Fibroblast of skin of right biceps (primary cell): ENCODE measurements at regions not wholly inside any gene's neighbourhood (a gene's known extent, or its start where the extent isn't known, plus 50 kb on each side); places are given as distances from the start of the nearest gene placed in this dataset.

Experiments
- DNase-seq: peaks from one replicate; pipeline ENCODE4 v3.0.0-alpha.2; 2013

DNA sequence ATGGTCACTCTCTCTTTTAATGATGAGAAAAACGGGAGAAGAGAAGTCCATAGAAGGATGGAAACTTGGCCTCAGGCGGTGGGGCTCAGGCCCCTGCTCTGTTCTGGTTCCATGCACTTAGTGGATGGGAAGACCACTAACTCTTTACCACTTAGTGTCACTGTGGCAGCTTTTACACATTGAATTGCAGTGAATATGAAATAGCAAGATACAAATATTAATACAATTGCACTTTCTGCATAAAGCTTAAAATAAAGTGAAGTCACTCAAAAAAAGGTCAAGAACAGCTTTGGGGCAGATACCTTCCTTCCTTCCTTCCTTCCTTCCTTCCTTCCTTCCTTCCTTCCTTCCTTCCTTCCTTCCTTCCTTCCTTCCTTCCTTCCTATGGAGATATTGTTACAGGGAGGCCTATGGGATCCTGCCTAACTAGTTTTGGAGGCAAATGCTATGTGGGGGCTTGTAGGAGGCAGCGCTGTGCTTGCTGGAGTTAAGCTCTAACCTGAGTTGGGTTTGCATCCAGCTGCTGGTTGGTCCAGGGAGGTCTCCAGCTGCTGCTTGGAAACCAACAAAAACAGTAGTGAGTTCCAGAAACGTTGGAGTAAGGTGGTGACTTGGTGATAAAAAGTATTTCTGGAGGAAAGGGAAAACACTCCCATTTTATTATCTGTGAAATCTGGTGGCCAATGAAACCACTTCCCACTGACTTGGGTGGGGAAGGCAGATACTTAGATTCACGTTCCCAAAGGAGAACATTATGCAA, 62.3 kb upstream of the NKX2-2 start:
- DNase-seq = no peak

DNA sequence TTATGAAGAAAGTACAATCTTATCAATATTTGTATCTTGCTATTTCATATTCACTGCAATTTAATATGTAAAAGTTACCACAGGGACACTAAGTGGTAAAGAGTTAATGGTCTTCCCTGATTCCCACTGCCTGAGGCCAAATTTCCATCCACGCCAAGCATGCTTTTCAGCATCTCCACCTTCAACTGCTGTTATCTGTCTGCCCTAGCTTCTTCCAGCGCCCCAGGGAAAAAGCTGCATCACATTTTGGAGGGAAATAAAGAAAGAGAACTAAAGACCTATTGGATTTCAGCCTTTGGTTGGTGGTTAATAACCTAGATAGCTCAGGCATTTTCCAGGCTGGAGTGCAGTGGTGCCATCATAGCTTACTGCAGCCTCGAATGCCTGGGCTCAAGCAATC, 61.3 kb upstream of the NKX2-2 start:
- DNase-seq = no peak

DNA sequence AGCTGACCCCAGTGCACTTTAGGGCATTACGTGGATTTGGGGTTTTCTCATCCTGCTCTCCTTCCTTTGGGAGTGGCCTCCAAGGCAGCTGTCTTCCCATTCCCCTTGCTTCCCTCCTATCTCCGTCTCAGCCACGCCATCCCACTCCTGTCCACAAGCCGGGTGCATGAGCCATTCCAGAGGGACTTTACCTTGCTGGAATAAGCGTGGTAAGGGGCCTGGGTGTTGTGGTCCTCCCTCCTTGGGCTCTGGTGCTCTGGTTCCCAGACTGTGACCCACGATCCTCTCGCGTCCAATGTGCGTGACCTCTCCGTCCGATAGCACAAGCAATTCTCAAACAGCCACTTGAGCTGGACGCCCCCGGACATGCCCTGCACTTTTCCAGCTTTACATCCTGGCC, 60.6 kb upstream of the NKX2-2 start:
- no peak for DNase-seq

DNA sequence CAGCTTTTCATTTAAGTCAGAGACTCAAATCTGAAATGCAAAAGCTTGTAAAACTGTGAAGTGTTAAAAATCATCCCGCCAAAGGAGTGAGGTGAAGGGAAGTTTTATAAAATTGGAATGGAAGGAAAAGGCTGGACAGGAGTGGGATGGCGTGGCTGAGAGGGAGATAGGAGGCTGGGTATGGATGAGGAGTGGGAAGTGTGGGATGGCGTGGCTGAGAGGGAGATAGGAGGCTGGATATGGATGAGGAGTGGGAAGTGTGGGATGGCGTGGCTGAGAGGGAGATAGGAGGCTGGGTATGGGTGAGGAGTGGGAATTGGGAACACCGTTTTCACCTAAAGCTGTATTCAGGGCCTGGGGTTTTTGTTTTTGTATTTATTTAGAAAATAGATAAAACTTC, 59.4 kb upstream of the NKX2-2 start:
- no peak for DNase-seq

DNA sequence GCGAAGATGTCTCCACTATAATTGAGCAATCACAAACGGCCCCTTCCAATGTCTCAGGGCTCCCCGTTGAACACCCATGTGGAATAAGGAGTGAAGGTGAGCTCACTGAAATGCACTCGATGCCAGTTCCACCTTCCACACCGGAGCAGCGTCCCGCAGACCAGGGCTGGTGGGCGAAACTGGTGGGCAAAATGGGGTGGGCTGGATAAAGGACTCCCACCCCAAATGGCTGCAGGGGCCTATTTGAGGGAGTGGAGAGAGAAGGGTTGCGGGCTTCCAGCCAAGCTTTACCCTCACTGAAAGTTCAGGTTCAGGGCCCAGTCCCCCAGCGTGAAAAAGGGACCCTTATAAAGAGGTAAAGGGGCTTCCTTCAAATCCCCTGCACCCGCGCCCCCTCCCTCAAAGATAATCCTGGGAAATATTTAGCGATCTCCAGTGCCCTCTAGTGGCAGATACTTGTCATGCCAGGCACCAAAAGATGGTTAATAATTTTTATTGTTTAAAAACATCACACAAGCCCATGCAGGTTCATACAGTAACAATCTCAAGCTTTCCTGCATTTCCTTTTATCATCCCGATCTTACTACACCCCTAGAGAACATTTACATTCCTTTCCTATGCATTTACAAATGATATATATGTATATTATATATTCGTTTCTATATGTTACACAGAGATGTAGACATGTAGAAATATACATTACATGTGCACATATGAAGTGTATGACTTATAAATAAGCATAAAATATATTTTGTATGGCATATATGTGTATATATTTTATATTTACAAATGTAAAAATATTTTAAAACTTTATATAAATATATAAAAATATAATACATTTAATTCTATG, 58.2 kb upstream of the NKX2-2 start:
- DNase-seq = peak; percentile 15

DNA sequence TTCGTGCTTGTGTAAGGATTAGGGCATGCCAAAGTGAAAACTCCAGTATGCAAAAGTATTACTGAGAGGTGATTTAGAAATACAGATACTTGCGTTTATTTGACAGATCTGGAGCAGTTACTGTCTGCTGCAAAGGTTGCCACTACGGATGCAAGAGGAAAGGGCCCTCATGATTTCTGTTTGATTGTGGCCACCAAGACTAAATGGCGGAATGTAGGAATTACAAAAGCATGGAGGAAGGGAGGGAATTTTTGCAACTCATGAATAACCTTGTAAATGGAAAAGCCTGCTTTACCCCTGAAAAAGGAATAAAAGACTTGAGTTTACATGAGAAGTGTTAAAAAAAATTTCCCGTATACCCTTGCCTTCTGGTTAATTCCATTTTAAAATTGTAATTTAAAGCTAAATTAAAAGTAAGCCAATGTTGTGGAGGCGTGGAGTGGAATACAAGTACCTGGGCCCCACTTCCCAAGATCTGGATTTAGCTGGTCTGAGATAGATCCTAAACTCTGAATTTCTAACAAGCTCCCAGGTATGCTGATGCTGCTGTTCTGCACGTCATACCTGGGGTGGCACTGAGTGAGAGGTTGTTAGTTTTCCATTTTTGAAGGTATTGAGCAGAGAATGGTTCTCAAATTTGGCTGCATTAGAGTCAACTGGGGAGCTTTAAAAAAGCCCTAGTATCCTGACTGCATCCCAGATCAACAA, 56.6 kb upstream of the NKX2-2 start:
- DNase-seq = no peak

DNA sequence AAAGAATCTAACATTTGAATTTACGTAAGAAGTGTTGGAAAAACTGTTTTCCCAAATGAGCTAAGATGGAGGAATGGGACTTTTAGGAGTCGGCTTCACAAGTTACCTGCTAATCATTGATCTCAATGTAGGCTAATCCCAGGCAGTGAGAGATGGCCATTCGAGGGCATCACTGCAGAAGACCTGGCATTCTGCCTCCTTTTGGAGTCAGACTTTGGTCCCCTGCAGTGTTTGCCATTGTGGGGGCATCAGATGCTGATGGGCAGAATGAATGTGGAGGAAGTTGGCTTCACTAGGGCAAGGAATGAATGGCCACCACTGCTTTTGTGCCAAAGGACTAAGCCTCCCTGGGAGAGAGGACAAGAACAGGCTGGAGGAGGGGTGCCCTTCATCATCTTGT, 55.7 kb upstream of the NKX2-2 start:
- DNase-seq = no peak

DNA sequence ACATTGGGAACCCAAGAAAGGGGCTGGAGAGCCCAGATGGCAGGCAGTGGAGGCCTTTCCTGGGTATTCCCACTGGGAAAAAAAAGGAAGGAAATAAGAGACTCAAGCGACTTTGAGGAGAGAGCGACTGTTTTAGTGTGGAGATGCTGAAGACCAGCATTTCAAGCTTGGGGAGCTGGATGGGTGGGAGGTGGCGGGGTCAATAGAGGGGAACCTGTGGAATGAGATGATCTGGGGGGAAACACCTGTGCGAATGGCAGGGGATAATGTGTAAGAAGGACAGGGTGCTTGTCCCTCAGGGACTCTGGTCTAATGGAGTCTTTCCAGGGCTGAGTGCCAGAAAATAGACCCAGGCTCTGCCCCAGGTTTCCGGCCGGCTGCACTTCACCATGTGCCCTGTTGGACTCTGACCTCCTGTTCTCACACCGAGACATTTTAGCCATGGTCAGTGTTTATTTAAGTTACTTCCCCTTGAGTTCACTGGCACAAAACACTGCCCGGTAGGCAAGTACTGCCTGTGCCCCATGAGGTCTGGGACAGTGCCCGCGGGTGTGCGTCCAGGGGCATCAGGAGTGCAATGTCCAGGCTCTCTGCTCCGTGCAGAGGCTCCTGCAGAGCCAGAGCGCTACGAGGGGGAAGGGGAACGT, 50.4 kb upstream of the NKX2-2 start:
- DNase-seq = no peak
